Hematopoietic multipotent progenitor cell treated with erythropoietin and hydrocortisone succinate and interleukin-3 and kit ligand, for 6 days (in vitro differentiated cells): ENCODE measurements at regions not wholly inside any gene's neighbourhood (a gene's known extent, or its start where the extent isn't known, plus 50 kb on each side); places are given as distances from the start of the nearest gene placed in this dataset.

ENCODE experiments used
- DNase-seq: peaks from one replicate; pipeline ENCODE4 v3.0.0-alpha.2; 2015

DNA sequence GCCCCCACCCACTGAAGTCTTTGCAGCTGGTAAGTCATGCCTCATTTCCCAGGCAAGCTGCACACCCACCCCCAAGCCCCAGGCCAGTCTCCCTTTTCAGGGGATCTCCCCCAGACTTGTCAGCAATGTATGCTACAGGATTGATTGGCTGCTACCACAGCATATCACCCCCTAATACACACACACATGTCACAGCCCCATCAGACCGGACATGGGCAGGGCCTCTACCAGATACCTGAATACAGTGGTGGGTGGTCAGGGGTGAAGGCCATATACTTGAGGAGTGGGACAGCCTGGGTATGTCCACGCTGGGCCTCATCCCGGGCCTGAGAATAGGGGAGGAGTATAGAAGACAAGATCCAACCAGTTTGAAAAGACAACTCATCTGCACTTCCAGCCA is 63.4 kb upstream of the ARAP3 start:
- DNase-seq: no peak

DNA sequence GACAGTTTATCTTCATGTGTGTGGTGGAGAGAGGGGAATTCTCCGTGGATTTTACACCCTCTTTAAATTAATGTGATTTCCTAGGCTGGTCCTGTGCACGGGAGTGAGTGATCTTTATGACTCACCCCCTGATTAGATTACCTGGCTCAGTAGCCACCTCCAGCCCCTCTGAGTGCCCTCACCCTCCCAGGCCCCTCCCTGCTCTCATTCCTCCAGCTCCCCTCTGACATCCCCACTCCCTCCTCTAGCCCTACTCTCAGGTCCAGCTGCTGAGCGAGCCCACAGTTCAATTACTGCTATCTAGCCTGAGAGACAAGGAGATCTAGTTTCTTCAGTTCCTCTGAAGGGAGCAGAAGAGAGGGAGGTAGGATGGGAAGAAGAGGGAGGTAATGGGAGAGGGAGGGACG is 61.8 kb upstream of the ARAP3 start:
- no peak for DNase-seq

DNA sequence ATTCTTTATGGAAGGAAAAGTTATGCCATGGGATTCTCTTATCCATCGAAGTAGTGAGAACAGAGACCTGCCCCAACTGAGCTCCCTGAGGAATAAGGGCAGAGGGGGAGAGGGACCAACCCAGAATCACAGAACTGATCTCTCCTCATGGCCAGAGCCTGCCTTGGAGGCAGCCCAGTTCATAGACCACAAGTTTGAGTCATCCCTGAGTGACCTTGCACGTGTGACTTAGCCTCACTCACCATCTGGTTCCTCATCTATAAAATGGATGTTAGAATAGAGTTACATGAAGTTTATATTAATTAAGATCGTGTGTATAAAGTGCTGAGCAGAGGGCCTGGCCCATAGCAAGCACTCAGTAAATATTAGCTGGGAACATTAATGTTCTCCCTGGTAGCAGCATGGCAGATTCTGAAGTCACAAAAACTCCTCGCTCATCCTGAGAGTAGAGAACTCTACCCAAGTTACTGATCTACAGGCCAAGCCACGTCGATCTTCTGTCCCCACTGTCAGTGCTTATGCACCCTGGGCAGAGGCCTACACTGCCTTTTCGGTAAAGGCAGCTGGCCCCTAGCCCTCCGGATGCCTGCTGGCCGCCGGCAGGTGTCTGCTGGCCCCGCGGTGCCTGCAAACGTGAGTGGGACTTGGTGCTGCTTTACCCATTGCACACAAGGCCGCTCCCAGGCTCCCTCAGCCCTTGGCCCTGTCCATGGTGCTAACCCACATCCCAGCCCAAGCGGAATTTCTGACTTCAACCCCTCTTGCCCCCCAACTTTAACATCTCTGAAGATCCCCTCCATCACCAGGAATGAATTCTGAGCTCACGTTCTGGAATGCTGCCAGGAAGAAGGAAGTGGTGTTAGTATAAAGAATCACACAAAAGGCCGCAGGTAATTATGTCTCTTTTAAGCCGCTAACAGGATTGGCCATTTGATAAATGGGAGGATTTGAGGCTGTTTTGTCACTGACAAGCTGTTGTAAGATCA is 61.1 kb upstream of the ARAP3 start:
- peak; percentile 57 for DNase-seq

DNA sequence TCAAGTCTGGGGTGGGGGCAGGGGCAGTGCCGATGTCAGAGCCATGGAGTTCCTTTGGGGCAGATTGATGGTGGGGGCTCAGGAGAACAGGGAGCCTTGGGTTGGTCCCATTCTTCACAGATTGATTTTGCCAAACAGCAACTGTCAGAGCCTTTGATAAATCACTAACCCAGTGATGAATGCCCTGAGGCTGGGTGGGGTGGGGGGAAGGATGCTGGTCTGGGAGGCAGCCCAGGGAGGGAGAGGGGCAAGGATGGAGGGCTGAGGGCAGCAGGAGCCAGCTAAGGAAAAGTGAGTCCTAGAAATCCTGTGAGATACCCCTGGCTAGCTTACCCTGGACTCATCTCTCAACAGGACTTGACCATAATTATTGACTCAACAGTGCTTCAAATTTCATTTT is 60.1 kb upstream of the ARAP3 start:
- no peak for DNase-seq

DNA sequence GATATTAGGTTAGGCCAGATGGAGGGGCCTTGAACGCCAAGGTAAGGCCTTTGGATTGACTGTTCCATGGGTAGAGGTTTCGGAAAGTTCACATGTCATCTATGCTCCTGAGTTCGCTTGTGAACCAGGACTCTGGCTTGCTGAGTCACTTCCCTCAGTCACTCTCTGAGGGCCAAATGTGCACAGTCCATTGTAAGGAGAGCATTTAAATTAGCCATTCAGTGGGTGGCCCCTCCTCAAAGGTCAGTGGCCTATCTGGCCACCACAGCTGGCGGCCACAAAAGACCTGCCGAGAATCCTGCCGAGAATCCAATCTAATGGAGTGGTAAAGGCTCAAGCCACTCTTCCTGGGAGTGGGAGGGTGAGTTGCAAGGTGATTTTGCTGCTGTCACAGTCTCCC is 58.9 kb upstream of the ARAP3 start:
- no peak for DNase-seq

DNA sequence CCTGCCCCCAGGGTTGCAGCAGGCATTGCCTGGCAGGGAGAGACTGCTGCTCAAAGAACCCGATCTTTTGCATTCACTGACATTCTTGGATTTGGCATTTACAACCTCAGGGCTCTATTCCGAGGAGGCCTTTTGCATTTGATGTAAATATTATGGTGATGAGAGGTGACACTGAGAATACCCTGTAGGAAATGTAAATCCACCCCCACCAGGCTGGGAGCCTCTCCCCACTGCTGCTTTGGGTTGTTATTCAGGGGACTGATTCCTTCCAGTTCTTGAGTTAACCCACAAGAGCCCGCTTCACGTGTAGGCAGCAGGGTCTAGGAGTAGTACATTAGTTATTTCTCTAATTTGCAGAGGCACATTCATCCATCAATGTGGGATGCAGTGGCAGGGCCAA is 55.5 kb upstream of the ARAP3 start:
- no peak for DNase-seq

DNA sequence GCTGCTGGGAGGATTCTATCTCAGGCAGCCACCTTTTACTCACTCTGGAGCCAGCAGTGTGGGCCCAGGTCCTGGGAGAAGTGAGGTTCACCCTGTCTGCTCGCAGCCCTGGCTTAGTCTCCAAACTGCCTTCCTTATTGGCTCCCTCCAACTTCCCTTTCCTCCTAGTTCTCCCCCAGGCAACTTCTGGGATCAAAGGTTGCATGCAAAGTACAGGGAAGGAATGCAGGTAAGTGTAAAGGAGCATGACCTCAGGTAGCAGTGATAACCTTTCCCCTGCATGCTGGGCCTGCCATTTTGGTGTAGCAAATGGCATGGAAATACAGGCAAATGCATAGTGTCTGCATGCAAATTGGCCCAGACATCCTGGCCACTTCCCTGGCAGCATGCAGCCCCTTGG is 53.8 kb upstream of the ARAP3 start:
- no peak for DNase-seq

DNA sequence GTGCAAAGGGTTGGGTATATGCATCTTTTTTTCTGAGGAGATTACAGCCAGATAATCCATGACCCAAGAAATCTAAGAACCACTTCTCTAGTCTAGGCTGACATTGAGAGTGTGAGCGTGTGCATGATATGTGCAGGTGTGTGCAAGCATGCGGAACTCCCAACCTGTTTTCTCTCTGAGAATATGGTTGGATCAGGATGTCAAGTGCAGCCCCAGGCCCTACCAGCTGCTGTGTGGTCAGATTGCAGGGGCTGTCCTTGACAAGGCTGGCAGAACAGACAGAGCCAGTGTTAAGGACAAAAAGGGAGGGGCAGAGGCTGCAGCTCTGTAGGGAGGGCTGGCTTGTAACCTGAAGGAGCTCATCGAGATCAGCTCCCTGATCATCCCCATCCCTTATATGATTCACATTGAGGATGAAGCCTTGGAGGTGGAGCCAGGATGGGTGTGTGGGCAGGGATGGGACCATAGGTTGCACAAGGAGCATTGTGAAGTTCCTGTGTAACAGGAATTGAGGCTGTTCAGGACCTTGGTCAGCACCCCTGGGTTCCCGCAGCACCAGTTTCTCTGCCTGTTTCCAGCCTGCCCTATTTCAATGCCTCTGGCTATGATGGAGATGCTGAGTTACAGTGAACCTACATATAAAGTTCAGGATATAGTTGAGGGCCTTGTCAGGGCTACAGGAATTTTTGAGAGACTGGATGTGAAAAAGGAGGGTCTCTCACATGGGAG is 52.6 kb upstream of the ARAP3 start:
- DNase-seq: peak; percentile 77

DNA sequence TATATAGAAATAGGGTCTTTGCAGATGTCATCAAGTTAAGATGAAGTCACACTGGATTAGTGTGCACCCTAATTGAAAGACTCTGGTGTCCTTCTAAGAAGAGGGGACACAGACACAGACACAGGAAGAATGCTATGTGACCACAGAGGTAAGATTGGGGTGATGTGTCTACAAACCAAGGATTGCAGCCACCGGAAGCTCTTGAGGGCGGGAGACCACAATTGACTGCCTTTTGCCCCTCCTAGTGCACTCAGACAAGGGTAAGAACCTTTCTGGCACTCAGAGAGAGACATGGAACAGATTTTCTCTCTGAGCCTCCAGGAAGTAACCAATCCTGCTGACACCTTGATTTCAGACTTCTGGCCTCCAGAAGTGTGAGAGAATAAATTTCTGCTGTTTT is 51.2 kb upstream of the ARAP3 start:
- DNase-seq: no peak

DNA sequence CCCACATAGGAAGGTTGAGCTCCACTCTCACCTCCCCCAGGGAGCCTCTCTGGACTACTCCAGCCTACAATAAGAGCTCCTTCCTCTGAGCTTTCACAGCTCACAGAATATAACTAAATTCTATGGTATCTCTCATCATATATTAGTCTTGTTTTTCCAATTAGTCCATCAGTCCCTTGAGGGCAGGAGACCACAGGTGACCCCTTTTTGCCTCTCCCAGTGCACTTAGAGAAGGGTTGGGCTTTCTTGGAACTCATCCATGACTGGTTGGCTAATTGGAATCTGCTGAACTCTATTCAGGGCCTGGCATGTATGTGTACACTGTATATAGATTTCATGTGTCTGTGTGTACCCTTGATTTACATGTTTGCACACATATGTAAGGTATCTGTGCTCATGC is 50.4 kb upstream of the ARAP3 start:
- no peak for DNase-seq
